Activated CD4-positive, CD25-positive, alpha-beta regulatory T cell (primary cell): ENCODE measurements at regions not wholly inside any gene's neighbourhood (a gene's known extent, or its start where the extent isn't known, plus 50 kb on each side); places are given as distances from the start of the nearest gene placed in this dataset.

ENCODE experiments used
- DNase-seq, 4 experiments: peaks; one replicate each; lab custom pipeline; 2025; lab: John Stamatoyannopoulos, UW

DNA sequence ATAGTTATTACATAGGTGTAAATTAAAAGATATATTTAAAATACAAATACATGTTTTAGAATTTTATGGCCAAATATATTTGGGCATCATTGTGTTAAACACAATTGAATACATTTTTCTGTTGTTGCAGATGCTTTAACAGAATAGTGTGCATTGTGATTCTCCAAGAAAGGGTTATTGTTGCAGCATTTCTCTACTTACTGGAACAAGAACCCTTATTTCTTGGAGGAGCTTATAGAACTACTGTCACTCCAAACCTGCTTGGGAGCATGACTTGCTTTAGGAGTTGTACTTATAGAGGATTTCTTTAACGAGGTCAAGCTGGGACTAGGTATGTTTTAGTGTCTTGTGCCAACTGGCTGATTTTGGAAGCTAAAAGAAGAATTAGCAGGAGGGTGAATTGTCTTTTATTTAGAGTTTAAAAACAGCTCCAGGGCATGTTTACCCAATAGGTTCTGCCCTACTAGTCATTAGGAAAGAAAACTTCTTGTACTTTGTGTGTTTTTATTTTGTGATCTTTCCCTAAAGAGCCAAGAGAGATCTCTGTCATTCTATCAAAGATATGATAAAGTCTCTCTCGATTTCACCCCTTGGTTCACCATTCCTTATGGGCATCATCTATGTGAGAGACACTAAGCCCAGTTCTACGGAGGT is 279.8 kb upstream of the SALL1 start:
- no peak for DNase-seq

GRCh38 chr16:51429041-51429440 is 278.0 kb upstream of the SALL1 start:
- no peak for DNase-seq

- DNase-seq = no peak
Measured at GRCh38 chr16:51427085-51427484, 276.0 kb upstream of the SALL1 start.

DNA sequence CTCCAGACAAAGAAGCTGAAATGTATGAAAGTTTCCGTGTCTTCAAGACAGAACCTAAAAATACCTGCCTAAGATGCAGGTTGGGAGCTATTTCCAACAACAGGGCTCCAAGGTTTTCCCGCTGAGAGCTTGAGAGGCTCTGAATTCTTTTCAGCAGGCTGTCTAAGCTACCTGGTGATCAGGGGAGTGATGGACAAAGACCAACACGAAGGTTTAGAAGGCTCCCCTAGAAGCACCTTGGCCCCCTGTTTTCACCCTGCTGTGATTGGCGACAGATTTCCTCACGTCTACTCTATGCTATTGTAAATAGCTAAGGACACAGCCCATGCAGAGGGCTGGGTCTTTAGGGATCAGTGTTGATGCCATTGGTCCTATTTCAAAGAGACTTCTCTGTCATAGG is 275.2 kb upstream of the SALL1 start:
- DNase-seq = no peak

- no peak for DNase-seq
Measured at GRCh38 chr16:51420247-51420646, 269.2 kb upstream of the SALL1 start.

DNA sequence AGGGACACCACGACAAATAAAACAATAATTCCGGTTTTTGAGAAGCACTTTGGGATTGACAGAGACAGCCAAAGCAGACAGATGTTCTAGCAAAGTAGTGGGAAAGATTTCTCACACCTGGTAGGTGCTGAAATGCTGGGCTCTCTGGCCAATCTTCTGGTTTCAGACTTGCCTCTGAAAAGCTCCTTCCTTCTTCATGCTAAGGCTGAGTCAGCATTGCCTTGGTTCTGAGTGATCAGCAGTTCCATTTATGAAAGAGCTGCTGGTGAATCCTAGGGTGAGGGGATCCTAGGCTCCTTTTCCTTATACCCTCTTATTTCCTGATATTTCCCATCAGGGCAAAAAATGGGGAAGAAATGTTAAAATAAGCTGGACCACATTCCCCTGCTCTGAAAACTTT is 268.7 kb upstream of the SALL1 start:
- no peak for DNase-seq

GRCh38 chr16:51418258-51418657 is 267.2 kb upstream of the SALL1 start:
- DNase-seq = no peak

GRCh38 chr16:51416926-51417325 is 265.9 kb upstream of the SALL1 start:
- DNase-seq = no peak

GRCh38 chr16:51410125-51410524 is 259.1 kb upstream of the SALL1 start:
- DNase-seq = no peak

DNA sequence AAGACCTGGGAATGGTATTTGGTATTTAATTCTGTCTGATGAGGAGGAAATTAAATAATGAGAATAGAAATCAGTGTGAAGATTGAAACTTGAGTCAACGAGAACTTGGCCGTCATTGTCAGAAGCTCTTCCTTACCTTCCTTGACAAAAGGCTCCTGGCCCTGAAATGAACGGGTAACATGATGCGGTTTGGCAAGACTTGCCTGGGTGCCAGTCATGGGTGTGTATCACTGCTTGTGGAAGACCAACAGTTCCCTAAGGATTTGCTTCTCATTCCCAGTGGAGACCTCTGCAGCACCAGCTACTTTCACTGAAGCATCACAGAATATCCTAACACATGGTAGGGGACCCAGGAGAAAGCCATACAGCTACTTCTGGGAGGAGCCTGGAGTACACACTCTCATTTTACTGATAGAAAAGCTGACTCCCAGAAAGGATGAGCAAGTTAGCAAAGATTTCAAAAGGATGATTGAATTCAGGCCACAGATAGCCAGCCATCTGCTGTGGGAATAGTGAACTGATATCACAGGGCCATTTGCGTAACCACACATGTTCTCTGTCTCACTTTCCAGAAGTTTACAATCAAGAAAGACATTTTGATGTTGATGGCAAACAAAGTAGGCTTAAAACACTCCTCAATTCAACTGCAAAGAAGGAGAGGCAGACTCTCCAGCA is 258.1 kb upstream of the SALL1 start:
- DNase-seq = no peak

- DNase-seq = no peak
Measured at GRCh38 chr16:51408357-51408756, 257.3 kb upstream of the SALL1 start.

GRCh38 chr16:51407921-51408320 is 256.9 kb upstream of the SALL1 start:
- no peak for DNase-seq

- DNase-seq = no peak
Measured at GRCh38 chr16:51407199-51407598, 256.1 kb upstream of the SALL1 start.

DNA sequence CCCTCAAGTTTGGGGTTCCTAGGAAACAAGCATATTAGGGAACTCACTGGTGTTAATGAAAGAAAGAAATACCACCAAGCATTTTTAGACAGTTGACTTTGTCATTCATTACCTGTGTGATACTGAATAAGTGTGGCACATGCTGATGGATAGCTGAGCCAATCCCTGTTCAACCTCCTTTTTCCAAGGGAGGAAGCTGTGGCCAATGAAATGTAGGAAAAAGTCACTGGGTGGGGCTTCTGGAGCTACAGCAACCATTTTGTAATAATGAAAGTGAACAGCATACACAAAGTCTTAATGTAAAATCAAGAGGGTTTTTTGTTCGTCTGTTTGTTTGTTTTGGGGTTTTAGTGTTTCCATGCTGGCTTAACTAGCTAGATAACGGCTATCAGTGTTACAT is 254.3 kb upstream of the SALL1 start:
- no peak for DNase-seq

DNA sequence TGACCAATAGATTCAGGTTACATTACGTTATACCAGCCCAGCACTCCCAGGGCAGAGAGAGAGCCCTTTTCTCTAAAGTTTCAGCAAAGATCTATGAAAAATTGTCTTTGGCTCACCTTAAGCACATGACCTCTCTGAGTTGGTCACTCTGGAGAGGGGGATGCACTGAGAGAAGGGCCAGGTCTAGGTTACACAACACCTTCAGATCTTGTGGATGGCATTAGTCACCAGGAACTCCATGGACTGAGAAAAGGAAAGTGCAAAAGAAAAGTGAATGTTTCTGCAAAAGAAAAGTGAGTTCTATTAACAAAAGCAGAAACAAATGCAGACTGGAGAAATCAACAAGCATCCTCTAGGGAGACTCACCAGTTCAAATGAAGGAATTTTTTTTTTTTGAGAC is 253.3 kb upstream of the SALL1 start:
- no peak for DNase-seq

DNA sequence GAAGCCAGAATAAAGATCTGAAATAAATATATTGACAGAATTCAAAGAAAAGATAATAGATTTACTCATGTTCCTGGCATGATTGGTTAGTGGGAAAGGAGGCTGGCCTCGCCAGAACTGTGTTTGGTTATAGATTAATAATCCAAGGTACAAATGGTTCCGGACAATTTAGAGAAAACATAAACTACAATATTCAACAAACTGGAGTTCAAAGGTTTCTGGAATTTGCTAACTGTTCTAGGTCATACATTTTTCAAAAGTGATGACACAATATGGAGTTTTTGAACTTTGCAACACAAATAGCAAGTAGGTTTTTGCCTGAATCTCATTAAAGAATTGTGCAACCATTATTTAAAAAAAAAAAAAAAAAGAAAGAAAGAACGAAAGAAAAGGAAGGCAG is 251.7 kb upstream of the SALL1 start:
- no peak for DNase-seq

- DNase-seq = no peak
Measured at GRCh38 chr16:51402298-51402697, 251.2 kb upstream of the SALL1 start.

GRCh38 chr16:51401673-51402072 is 250.6 kb upstream of the SALL1 start:
- DNase-seq = no peak

DNA sequence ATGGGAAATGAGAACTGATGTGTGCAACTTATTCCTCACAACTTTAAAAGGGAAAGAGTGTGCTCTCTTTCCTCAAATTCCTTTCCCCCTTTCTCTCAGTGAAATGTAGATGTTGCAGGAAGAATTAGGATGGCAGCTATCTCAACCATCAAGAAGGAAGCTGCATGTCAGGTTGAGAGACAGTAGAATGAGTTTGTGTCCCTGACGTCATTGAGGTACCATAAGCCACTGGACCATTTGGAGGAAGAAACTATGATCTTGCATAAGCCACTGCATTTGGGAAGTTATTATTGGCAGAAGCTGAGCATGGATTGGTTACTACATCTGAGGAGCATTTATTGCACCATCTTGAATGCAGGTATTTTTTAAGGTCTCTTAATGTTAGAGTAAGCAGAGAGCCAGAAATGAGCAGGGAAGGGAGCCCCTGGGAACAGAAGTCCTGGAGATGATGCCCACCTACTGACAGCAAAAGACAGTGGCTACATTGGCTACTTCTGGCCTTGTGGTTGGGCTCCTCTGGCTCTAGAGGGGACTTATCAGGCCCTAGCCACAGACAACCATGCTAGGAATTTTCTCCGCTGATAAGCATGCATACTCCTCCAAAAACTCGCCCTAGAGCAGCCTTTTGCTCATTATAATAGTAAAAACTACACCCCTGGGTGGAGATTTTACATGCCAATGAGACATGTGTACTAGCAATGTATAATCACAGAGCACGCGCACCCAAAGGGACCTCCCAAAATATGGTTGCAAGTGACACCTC is 249.0 kb upstream of the SALL1 start:
- DNase-seq = no peak

DNA sequence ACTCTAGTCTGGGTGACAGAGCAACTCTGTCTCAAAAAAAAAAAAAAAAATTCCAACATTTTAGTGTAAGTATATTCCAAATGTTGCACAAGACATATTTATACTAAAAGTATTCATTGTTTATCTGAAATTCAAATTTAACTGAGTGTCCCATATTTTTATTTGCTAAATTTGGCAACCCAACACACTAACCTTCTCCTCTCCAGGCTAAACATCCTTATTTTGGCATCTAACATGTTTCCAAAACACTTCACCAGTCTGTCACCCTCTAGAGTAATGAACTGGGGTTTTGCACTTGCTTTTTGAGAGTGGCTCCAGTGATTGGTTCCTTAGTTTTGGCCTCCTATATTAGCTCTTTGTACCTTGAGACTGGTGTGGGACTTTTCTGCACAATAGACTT is 243.4 kb upstream of the SALL1 start:
- DNase-seq = no peak

GRCh38 chr16:51393381-51394005 is 242.4 kb upstream of the SALL1 start:
- no peak for DNase-seq

DNA sequence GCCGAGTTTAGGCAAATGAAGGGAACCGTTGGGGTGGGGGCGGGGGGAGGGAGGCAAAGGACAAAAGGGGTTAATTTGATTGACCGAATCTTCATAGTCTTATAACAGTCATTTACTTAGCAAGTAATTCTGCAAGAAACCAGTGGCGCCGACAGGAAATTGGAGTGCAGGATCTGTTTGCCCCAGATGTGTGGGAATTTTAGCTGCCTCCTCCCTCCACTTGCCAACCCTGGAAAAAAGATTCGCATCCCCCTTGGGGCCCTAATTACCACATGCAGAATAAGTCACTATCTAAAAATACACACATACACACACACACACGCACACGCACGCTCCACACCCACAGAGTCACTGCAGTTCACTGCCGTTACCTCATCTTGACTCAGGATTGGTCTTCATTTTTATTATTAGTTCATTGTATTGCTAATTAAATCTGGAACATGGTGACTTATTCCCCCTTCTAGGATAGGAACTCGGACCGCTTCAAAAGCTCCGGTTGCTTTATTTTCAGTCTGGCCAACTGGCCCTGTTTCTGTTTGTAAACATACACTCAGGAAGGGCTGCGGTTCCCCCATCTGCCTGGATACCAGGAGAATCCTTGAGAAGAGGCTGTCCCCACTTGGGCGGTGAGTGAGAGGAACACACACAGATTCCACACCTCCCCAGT is 241.6 kb upstream of the SALL1 start:
- no peak for DNase-seq
